ENCODE measurements at regions not wholly inside any gene's neighbourhood (a gene's known extent, or its start where the extent isn't known, plus 50 kb on each side); places are given as distances from the start of the nearest gene placed in this dataset.
"Not testable (repeated sequence)": the region's sequence is repeated elsewhere in the genome, so short reads cannot be mapped to it uniquely, and the experiment has no call there.

- not testable (repeated sequence) for TF ChIP-seq SUZ12 (IDR thresholded peaks at IDR 0.05); FOXA1 (IDR thresholded peaks at IDR 0.05); ELF4 (IDR thresholded peaks at IDR 0.05); L3MBTL2 (conservative IDR thresholded peaks at IDR 0.05); BHLHE40 (IDR thresholded peaks at IDR 0.05; ENCODE audit: borderline replicate concordance)
These were observed 68.6 kb downstream of the GOLGA6L6 start for GRCh38 chr15:20472983-20473382.

All from HEK293T (cell line).